Osteoblast (primary cell): ENCODE measurements at regions not wholly inside any gene's neighbourhood (a gene's known extent, or its start where the extent isn't known, plus 50 kb on each side); places are given as distances from the start of the nearest gene placed in this dataset.

ENCODE experiments used
- DNase-seq: peaks from one replicate; pipeline ENCODE4 v3.0.0; 2011; ENCODE audit warnings: low spot score, mixed read lengths; ENCODE audit not compliant: insufficient read length; ENCODE audit errors: missing footprints
- H2AFZ ChIP-seq: 2 replicates; pipeline ENCODE4 v1.6.0; 2011; ENCODE audit warnings: mild to moderate bottlenecking, low read length
- H3K27ac ChIP-seq: 2 replicates; pipeline ENCODE4 v1.5.1; 2011; ENCODE audit warnings: mild to moderate bottlenecking, low read depth, low read length, moderate library complexity
- H3K27me3 ChIP-seq: 2 replicates; pipeline ENCODE4 v1.6.0; 2012; ENCODE audit warnings: mild to moderate bottlenecking, control low read depth, inconsistent platforms, low read length, moderate library complexity; ENCODE audit not compliant: insufficient read depth
- H3K36me3 ChIP-seq: 2 replicates; pipeline ENCODE4 v1.5.1; 2011; ENCODE audit warnings: mild to moderate bottlenecking, low read length, control low read depth, moderate library complexity; ENCODE audit not compliant: insufficient read depth
- H3K4me1 ChIP-seq: 2 replicates; pipeline ENCODE4 v1.5.1; 2011; ENCODE audit warnings: mild to moderate bottlenecking, low read length, control low read depth, moderate library complexity; ENCODE audit not compliant: insufficient read depth
- H3K4me2 ChIP-seq: 2 replicates; pipeline ENCODE4 v1.6.0; 2011; ENCODE audit warnings: mild to moderate bottlenecking, low read length; ENCODE audit not compliant: insufficient read depth
- H3K4me3 ChIP-seq: fragments of 200-600 bp; sonication (generic); 3 replicates; pipeline ENCODE4 v1.5.1; 2012; ENCODE audit warnings: mild to moderate bottlenecking, low read length, inconsistent platforms; ENCODE audit not compliant: insufficient read depth
- H3K79me2 ChIP-seq: 2 replicates; pipeline ENCODE4 v1.6.0; 2012; ENCODE audit warnings: mild to moderate bottlenecking, low read length, control low read depth, inconsistent platforms; ENCODE audit not compliant: insufficient read depth
- H3K9me3 ChIP-seq: 2 replicates; pipeline ENCODE4 v1.5.1; 2011; ENCODE audit warnings: low read depth, low read length, control low read depth
- H4K20me1 ChIP-seq: 2 replicates; pipeline ENCODE4 v1.6.0; 2012; ENCODE audit warnings: mild to moderate bottlenecking, low read length, control low read depth; ENCODE audit not compliant: insufficient read depth
- TF ChIP-seq, protein P1 (sequence below): IDR thresholded peaks from 2 replicates; pipeline ENCODE4 v1.5.1; 2011; ENCODE audit warnings: mild to moderate bottlenecking, low read depth, low read length, moderate library complexity; ENCODE audit errors: extremely low read depth

DNA sequence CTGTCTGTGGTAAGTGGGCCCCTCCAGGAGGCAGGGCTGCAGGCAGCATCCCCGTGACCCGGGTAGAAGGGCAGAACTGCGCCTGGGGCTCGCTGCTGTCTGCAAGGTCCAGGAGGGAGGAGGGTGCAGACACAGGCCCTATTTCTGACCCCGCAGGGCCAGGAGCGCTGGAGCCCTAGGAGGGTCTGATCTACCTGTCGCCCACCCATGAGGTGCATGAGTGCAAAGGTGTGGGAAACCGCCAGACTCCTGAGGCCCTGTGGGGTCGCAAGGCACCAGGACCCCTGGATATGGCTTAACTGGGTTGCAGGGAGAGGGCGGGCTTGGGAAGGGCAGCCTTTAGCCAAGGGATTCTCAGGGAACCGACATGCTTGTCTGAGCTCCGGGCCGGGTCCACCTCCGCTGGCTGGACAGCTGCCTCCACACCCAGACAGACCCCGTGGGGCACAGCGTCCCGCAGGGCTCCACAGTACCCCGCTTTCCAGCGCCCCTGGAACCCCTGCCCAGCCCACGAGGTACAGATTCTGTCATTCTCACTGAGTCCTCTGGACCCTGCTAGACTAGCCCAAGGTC, 72.9 kb upstream of the TSPAN11 start:
- H3K36me3 ChIP-seq, result no peaks in the 10 kb centered on the region
- H3K4me2 ChIP-seq, result no peak overlapping the region
- H3K27ac ChIP-seq, result no peak overlapping the region
- H3K4me1 ChIP-seq, result peaks cover 4% of the 10 kb centered on the region
- no peak overlapping the region for H2AFZ ChIP-seq
- no peaks in the 10 kb centered on the region for H3K9me3 ChIP-seq
- H4K20me1 ChIP-seq, result no peaks in the 10 kb centered on the region
- DNase-seq, result no peak
- no peaks in the 10 kb centered on the region for H3K79me2 ChIP-seq
- no peak overlapping the region for H3K4me3 ChIP-seq
- H3K27me3 ChIP-seq, result peaks cover 4% of the 10 kb centered on the region
- TF ChIP-seq, protein P1, sequence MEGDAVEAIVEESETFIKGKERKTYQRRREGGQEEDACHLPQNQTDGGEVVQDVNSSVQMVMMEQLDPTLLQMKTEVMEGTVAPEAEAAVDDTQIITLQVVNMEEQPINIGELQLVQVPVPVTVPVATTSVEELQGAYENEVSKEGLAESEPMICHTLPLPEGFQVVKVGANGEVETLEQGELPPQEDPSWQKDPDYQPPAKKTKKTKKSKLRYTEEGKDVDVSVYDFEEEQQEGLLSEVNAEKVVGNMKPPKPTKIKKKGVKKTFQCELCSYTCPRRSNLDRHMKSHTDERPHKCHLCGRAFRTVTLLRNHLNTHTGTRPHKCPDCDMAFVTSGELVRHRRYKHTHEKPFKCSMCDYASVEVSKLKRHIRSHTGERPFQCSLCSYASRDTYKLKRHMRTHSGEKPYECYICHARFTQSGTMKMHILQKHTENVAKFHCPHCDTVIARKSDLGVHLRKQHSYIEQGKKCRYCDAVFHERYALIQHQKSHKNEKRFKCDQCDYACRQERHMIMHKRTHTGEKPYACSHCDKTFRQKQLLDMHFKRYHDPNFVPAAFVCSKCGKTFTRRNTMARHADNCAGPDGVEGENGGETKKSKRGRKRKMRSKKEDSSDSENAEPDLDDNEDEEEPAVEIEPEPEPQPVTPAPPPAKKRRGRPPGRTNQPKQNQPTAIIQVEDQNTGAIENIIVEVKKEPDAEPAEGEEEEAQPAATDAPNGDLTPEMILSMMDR, result no peak

DNA sequence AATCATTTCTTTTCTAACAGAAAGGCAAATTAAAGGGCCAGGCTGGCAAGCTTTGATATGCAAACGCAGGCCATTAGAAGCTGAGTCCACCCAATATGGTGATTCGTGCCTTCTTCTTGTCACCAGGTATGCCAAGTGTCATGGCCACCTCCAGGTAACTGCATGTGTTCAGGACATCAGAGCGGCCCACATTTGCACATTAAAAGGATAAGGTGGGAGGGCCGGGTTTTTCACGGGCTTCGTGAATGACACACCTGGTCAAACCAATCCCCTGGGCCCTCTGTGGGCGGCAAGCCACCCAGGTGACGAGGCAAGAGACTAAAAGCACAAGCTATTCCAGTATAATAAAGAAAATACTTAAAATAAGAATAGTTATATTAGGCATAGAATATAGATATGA, 75.9 kb upstream of the TSPAN11 start:
- TF ChIP-seq, protein P1, result no peak
- Histone ChIP-seq H2AFZ (no peak overlapping the region), H3K79me2 (no peaks in the 10 kb centered on the region), H4K20me1 (no peaks in the 10 kb centered on the region), H3K27ac (no peak overlapping the region), H3K4me3 (no peak overlapping the region), H3K27me3 (peaks cover 4% of the 10 kb centered on the region), H3K9me3 (no peaks in the 10 kb centered on the region), H3K4me1 (peaks cover 4% of the 10 kb centered on the region), H3K4me2 (no peak overlapping the region), H3K36me3 (no peaks in the 10 kb centered on the region)
- DNase-seq, result no peak

DNA sequence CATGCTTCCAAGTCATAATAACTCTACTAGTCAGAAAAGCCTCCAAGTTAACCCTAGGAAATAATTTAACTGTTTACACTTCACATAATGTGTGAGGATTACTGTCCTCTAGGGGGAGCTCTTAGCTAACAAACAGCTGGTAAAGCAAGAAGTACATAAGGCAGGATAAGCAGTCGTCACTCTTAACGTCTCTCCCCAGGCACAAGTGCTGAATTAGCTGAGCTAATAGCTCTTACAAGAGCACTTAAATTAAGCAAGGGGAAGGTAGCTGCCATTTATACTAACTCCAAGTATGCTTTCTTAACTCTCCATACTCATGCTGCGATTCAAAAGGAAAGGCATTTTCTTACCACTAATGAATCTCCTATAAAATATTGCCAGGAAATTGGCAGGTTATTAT, 79.3 kb upstream of the TSPAN11 start:
- H3K4me1 ChIP-seq, result peaks cover 4% of the 10 kb centered on the region
- no peak overlapping the region for H2AFZ ChIP-seq
- no peaks in the 10 kb centered on the region for H3K9me3 ChIP-seq
- H3K4me2 ChIP-seq, result no peak overlapping the region
- no peak for DNase-seq
- H3K36me3 ChIP-seq, result no peaks in the 10 kb centered on the region
- H4K20me1 ChIP-seq, result no peaks in the 10 kb centered on the region
- no peaks in the 10 kb centered on the region for H3K79me2 ChIP-seq
- no peak overlapping the region for H3K27ac ChIP-seq
- H3K27me3 ChIP-seq, result peaks cover 5% of the 10 kb centered on the region
- TF ChIP-seq, protein P1, result peak; percentile 74
- no peak overlapping the region for H3K4me3 ChIP-seq

DNA sequence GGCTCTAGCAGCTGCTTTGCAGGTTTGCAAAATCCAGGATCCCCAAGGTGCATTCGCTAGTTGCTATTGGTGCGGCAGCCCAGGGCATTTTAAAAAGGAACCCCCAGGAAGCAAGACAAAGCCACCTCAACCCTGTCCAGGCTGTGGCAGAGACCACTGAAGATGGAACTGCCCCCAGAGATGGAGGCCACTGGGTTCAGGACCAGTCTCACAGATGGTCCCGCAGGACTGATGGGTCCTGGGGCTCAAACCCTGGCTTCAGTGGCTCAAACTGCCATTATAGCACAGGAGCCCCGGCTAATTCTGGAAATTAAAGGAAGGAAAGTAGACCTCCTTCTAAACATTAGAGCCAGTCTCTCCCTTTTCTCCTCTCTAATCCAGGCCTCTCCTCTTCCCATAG, 79.8 kb upstream of the TSPAN11 start:
- no peaks in the 10 kb centered on the region for H3K36me3 ChIP-seq
- H3K79me2 ChIP-seq, result no peaks in the 10 kb centered on the region
- no peak overlapping the region for H2AFZ ChIP-seq
- H3K4me3 ChIP-seq, result no peak overlapping the region
- H3K4me1 ChIP-seq, result peaks cover 4% of the 10 kb centered on the region
- DNase-seq, result no peak
- peaks cover 5% of the 10 kb centered on the region for H3K27me3 ChIP-seq
- H3K27ac ChIP-seq, result no peak overlapping the region
- H3K4me2 ChIP-seq, result no peak overlapping the region
- no peaks in the 10 kb centered on the region for H3K9me3 ChIP-seq
- no peaks in the 10 kb centered on the region for H4K20me1 ChIP-seq
- TF ChIP-seq, protein P1, result no peak
